HuH-7.5 (cell line): ENCODE measurements at regions not wholly inside any gene's neighbourhood (a gene's known extent, or its start where the extent isn't known, plus 50 kb on each side); places are given as distances from the start of the nearest gene placed in this dataset.
A peak's percentile ranks its signal among the peaks of the same experiment; 100 is the strongest.

Source experiments
- DNase-seq: peaks from one replicate; pipeline ENCODE4 v3.0.0; 2011; ENCODE audit warnings: low spot score

DNA sequence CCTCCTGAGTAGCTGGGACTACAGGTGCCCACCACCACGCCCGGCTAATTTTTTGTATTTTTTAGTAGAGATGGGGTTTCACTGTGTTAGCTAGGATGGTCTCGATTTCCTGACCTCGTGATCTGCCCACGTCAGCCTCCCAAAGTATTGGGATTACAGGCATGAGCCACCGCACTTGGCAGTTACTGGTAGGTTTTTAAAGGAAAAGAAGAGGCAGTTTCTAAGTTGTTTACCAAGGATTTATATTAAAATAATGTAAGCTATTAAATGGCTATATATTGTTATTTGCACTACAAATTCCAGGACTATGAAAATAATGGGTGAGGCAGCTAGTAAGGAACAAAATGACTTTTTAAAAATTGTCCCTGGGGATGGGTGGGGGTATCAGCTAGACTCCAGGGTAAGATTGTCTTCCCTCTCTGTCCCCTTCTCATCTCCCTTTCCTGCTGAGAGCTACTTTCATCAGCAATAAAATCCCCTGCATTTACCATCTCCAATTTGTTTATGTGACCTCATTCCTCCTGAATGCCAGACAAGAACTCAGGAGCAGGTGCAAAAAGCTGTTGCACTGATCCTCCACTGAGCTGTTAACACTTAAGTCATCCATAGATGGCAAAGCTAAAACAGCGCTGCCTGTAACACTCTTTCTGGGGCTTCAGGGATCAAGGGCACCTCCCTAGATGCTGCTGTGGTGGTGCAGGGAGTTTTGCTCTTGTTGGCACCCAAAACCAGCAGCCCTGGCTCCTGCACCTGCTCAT is 165.2 kb downstream of the ZPLD1 start:
- no peak for DNase-seq

DNA sequence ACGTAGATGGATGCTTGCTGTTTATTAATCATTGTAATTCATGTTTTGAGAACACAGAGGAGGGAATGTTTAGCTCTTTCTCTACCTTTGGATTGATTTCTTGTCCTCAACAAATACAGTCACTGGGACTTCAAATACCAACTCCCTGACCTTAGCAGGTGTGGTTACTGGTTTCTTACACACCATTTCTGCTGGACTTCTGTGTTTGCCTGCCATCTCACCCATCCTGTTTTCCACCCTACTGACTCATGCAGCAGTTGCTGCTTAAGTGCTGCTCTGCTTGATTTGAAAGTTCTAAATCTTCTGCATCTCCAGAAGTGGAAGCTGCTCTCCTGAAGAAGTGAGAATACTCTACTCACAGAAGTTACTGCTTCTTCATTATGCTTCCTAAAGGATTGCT is 170.3 kb downstream of the ZPLD1 start:
- no peak for DNase-seq

DNA sequence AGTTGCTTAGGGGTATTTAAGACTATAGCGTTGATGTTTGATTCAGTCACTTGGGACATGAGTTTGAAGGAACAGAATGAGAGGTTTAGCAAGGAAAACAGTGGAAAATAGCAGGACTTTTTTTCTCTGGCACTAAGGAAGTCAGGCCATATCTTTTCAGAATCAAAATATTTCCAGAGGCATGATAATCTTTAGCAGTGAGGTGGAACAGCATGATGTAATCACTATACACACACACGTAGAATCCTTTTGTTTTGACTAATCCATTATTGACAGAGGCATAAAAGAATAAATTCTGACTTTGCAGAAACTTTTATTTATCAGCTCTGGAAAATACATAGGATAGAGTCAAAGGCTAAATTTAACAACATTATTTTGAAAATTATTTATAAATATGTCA is 174.1 kb downstream of the ZPLD1 start:
- DNase-seq: no peak

DNA sequence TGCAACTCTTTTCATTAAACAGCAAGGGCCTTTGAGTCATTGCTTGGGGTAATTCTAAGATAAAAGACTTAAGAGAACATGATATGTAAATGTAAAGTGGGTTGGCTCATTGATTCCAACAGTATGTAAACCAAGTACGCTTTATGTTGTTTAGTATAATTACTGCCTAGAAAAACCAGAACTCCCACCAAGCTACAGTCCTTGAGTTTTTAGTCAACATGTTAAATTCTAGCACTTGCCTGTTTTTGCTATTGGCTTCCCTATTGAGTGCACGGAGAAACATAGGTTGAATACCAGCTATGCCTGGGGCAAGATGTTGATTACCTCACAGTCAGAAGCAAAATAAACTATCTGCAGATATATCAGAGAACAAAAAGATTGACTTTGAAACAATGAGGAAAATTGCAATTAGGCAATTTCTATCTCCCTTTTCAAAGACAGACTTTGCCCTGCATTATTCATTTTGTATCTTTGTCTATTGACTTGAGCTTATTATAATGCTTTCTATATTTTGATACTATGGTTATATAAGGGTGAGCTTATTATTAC is 179.3 kb downstream of the ZPLD1 start:
- DNase-seq: no peak

DNA sequence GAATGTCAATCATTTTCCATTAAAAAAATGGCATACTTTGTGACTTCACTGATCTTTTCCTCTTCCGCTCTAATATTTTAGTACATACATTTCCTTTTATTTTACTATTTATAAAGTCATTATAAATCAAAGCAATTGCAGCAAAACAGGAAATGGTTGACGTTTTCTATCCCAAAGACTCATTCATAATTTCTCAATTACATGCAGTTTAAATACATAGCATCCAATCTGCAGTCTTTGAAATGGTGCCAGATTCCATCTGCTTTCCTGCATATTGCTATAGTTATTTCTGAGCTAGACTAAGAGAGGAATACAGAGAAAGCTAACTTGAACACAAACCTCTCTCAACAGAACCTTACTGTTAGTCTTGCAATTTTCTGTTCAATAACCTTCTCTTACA is 179.8 kb downstream of the ZPLD1 start:
- no peak for DNase-seq

DNA sequence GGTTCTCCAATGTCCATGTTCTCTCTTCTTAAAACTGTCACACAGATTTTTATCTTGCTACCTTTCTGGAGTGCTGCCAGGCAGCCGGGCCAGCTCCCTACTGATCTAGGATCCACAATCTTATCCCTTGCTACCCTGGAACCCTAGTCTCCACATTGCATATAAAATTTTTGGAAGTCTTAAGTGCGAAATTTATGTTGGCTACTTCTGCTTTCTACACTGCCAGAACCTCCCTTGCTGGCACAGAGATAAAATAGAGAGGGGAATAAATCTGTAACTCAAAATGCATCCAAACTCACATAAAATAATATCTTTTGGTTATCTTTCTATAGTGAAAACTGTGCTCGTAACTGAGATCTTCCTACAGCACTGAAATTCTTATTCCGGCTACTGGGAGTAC is 182.6 kb downstream of the ZPLD1 start:
- no peak for DNase-seq

DNA sequence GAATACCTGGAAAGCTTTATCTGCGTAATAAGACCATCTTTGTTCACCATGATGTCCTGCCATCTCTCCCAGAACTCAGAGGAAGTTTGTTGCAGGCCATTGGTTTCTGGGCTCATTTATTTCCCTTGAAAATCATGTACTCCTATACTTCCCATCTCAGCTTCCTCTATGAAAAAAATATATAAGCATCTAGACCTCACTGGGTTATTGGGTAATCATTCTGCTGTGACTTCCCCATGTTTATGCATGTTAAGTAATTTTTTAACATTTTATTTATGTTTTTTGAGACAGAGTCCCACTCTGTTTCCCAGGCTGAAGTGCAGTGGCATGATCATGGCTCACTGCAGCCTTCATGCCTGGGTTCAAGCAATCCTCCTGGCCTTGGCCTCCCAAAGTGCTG is 184.5 kb downstream of the ZPLD1 start:
- DNase-seq: no peak

DNA sequence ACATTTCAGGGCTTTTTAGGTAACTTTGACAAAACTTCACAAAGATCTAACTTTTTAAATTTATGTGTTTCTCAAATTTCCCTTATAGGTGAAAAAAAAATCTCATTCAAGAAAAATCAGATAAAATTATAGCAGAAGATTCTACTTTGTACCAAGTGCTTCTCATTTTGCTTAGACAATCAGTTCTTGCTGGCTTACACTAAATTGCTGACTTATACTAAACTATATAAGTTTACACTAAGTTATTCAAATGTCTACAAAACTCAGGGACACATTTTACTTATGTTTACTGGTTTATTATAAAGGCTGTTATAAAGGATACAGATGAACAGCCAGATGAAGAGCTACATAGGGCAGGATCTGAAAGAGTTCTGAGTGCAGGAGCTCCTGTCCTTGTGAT is 195.1 kb downstream of the ZPLD1 start:
- no peak for DNase-seq

DNA sequence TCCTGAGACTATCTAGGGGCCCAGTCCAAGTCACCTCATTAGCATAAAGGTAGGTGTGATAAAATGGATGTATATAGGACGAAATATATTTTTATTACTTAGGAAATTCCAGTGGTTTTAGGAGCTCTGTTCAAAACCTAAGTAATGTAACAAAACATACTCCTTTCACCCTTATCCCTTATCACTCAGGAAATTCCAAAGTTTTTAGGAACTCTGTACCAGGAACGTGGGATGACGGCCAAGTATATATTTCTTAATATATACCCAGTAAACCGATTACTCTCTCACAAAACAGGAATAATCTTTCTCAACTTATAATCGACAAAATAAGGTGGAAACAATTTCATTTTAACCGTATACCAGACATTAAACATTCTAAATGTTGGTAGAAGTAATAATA is 195.7 kb downstream of the ZPLD1 start:
- DNase-seq: no peak

DNA sequence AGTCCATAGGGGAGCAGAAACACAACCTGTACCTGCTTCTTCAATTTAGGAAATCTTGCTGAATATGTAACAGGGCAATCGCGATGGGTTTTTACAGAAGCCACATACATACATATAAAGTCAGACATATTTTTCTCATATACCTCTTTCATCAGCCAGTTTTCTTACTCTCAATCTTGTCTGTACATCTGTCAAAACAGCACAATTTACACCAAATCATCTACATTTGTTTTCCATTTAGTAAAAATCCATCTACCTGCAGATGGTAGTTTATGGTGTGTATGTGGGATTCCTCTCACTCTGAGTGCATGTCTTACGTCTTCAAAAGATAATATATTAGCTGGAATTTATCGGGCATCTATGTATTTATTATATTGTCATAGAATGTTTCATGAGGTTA is 208.7 kb downstream of the ZPLD1 start:
- DNase-seq: no peak

DNA sequence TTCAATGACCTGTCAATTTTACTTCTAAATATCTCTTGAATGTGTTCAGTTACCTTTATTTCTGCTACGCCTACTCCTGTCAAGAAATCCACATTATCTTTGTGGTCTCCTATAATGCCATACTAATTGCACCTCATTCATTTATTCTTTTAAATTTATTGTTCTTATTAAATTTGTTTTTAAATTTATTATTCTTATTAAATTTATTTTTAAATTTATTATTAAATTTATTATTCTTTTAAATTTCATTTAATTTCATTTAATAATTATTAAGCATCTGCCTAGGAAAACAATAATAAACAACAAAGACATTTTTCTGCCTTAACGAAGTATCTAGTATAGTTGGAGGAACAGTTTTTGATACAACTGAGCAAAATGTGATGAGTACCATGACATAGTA is 211.7 kb downstream of the ZPLD1 start:
- DNase-seq: no peak

DNA sequence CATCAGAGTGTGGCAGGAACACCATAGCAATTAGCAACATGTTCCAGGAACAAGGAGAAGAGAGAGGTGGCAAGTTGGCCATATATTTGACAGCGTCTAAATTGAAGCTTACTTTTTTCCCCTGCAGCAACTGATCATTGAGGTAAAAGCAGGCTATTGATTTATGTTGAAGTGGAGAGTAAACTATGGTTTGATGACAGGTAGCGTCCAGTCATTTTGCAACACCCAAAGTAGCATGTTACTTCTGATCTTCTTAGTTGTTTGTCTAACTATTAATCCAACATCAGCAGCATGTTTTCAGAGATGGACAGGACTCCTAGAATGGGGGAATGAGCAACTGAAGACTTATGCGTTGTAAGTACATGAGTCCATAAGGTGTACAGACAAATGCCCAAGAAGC is 225.8 kb downstream of the ZPLD1 start:
- DNase-seq: no peak

DNA sequence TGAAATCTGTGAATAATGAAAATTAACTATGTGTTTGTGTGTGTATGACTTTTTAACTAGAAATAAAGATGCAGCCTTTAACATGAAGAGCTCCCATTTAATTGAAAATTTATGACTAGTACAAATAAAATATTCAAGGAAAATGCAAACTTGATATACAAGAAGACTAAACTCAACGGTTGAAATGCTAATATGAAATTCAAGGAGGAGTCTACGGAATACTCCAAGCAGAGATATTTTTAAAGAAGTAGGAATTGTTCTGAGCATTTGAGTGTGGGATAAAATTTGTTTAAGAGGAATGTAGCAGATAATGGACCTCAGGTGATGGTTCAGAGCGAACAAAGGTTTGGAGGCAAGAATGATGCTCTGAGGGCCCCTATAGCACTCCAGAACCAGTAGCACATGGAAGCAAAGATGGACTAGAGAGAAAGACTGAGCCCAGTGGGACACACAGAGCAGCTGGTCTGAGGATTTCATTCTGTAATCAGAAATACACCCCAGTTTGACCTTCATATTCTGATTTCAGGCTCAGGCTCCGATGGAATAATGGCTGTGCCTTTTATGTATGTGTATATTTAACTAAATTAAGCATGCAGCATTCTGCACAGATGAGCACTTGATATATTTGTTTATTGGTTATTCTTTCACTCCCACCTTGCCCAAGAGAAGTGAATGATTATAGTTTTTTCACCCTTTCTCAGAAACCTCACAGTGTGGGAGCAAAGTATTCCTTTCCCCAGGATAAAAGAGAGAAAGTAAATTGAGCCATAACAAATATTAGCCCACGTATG is 227.1 kb downstream of the ZPLD1 start:
- DNase-seq: no peak

DNA sequence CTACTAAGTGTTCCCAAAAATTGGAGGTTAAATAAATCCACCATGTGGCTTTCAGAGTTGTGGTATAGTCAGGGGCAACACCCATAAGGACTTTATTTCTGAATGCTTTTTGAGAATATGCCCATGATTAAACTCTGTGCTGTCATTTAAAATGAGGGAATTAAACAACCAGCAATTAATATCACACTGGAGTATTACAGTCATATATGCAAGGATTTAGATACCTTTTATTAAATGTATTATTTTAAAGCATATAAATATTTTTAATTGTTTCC is 227.6 kb downstream of the ZPLD1 start:
- DNase-seq: no peak

DNA sequence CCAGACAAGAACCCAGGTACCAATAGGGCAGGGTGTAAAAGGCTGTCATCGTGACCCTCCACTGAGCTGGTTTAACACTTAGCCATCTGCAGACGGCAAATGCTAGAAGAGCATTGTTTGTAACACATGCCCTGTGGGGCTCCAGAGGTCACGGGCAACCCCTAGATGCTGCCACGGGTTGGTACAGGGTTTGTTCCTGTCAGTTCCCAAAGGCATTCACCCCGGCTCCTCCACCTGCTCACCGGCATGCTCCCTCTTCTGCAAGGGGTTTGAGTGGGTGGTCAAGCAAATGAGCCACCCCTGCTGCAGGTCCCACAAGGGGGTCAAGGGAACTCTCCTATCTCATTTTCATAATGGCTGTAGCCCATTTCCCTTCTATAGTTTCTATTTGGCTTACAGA is 229.3 kb downstream of the ZPLD1 start:
- no peak for DNase-seq

DNA sequence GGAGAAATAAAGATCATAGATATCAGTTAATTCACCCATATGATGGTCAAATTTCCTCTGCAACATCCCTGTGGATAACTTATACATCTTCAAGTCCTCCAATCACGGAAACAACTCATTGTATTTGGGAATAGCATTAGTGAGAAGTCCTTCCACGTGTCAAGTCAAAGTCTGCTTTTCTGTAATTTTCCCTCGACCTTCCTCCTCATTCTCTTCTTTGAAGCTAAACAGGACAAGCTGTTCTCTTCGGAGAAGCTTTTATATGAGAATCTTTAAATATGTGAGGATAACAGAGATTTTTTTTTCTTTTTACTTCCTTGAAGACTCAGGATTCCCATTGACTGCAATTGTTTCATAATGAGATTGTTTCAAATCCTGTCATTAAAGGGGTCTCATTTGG is 230.4 kb downstream of the ZPLD1 start:
- DNase-seq: no peak

DNA sequence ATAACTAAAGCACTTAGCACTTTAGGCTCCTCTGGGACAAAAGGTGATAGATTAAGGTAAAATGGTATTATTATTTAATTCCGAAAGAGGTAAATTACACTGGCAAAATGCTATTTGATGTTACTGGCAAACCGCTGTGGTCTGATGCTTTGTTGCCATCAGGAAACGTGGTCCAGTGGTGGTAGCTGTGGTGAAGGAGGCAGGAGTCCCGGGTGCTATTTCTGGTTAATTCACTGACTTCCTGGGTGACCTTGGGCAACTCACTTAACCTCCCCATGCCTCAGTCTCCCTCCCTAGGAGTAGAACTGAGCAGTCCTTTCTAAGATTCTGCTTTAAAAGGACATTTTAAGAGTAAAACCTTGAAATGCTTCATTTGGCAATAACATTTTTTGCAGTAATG is 233.4 kb downstream of the ZPLD1 start:
- DNase-seq: no peak

DNA sequence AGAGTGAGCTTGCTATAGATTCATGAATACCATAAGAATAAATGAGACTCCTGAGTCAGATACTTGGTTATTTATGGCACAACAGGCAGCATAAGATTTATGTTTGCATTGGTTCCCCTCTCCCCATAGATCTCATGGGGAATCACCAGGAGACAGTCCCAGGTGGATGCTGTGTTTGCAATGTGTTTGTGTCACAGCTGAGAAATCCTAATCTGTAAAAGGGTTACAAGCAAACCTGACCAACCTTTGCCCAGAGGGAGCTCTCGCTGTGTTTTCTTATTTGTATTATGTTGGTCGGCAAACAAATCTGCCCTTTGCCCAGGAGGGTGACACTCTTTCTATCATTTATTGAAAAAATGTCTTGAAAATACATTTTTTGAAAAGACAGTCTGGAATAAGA is 236.2 kb downstream of the ZPLD1 start:
- peak; percentile 31 for DNase-seq

DNA sequence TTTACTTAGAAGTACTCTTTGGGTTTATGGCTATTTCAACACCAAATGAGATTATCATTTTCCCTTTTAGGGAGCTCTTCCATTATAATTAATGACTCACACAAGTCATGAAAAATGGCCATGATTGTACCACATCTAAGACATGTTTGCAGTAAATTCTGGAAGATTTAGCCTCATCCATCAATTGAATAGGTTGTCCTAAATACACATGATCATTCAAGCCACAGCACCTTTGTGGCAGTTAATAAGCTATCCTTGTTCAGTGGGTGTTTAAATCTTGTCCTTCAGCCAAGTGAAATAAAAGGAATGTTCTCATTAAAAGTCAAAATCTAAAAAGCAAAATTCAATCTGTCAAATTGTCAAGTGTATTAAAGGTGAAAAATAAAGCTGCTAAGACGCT is 237.5 kb downstream of the ZPLD1 start:
- no peak for DNase-seq

DNA sequence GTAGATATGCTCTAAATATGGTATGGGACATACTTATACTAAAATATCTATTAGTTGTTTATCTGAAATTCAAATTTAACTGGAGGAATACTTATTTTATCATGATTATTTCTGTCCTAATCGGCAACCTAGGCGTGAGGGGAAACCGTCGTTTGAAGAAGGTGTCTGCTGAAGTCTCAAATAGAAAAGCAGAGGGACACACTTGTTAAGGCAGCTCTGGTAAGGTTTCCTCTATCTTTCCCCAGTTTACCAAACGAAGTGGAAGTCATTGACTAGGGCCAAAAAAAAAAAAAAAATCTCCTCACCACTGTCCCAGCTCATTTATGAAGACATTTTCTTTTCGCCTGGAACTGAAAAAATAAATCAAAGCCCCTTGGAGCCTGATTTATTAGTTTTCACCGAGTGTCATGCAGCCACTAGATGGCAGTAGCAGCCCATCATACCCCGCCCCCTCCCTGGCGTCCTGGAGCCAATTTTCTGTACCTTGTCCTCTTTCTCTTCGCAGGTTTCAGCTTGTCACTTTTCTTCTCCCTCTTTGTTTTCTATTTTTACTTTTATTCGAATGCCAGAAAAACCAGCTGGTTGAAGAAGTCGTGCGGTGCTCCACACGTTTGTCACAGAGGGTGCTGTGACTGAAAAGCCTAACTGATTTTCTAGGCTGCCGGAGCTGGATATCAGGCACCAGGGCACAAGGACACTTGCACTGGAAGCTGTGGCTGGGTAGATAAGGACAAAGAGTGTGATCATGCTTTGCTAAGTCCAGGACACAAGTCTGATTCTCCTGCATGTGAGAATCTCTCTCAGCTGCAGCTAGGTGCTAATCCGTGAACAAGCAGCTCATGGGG is 238.7 kb downstream of the ZPLD1 start:
- DNase-seq: peak; percentile 27

DNA sequence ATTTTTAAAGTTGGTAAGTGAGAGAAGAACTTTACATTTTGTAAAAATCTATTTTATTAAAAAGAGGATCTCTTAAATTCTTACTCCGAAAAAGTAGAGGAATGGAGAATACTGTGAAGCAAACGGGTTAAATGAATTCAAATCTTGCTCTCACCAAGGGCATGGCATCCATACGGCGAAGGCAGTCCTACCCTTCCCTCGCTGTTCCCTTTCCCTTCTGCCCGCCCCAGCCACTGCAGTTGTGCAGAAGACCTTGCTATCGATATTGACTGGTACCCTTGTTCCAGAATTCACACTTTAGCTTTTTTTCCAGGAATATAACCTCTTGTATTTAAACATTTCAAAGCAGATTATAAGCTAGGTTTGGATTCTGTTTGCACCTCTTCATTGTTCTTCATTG is 239.5 kb downstream of the ZPLD1 start:
- DNase-seq: no peak

DNA sequence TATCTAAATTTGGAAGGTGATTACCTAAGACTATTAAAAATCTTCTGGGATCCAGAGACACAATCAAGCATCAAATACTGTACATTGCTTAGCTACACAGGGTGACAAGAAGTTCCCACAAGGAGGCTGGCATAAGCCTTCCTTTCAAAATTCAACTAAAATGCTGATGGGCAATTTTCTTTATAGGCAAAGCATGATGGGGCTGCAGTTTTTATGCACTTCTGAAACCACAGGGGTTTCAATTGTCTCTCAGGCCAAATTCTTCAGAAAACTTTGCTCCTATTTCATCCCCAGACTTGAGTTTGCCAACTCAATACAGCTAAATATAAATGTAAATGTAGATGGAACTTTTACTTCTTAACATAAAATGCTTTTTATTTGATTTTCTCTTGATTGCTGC is 241.6 kb downstream of the ZPLD1 start:
- no peak for DNase-seq

DNA sequence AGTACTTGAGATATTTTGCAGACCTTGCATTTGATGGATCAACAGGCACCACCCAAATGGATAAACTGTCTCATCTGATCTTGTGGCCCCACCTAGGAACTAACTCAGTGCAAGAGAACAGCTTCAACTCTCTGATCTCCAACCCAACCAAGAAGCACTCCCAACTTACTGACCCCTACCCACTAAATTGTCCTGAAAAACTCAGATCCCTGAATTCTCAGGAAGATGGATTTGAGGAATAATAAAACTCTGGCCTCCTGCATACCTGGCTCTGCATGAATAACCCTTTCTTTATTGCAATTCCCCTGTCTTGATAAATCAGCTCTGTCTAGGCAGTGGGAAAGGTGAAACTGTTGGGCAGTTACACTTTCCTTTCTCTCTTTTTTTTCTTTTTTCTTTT is 247.9 kb downstream of the ZPLD1 start:
- DNase-seq: no peak
